ENCODE measurements at regions not wholly inside any gene's neighbourhood (a gene's known extent, or its start where the extent isn't known, plus 50 kb on each side); places are given as distances from the start of the nearest gene placed in this dataset.
A peak's percentile ranks its signal among the peaks of the same experiment; 100 is the strongest.

- no peaks in the 10 kb centered on the region for H3K27me3 Mint-ChIP-seq (ENCODE audit: unreplicated experiment)
- H3K36me3 Mint-ChIP-seq (ENCODE audit: unreplicated experiment) = peaks cover 3% of the 10 kb centered on the region
- TF ChIP-seq CTCF (IDR thresholded peaks at IDR 0.05) = no peak
- peak overlapping the region; percentile 93 for H3K27ac Mint-ChIP-seq (ENCODE audit: unreplicated experiment)
- H3K4me1 Mint-ChIP-seq (ENCODE audit: unreplicated experiment) = peaks cover 83% of the 10 kb centered on the region
- H3K9me3 Mint-ChIP-seq (ENCODE audit: unreplicated experiment) = no peaks in the 10 kb centered on the region
- H3K4me3 Mint-ChIP-seq (ENCODE audit: unreplicated experiment) = no peak overlapping the region
- no peak for DNase-seq (ENCODE audit: extremely low spot score, unreplicated experiment)
Measured at GRCh38 chr6:113011801-113012200, 664.7 kb downstream of the RFPL4B start.

GRCh38 chr6:113015249-113015648 is 668.1 kb downstream of the RFPL4B start:
- no peak for TF ChIP-seq CTCF (IDR thresholded peaks at IDR 0.05)
- Mint-ChIP-seq H3K36me3 (ENCODE audit: unreplicated experiment) (no peaks in the 10 kb centered on the region), H3K27ac (ENCODE audit: unreplicated experiment) (peak overlapping the region; percentile 70), H3K4me3 (ENCODE audit: unreplicated experiment) (no peak overlapping the region), H3K27me3 (ENCODE audit: unreplicated experiment) (no peaks in the 10 kb centered on the region), H3K9me3 (ENCODE audit: unreplicated experiment) (no peaks in the 10 kb centered on the region), H3K4me1 (ENCODE audit: unreplicated experiment) (peaks cover 80% of the 10 kb centered on the region)
- DNase-seq (ENCODE audit: extremely low spot score, unreplicated experiment) = no peak

DNA sequence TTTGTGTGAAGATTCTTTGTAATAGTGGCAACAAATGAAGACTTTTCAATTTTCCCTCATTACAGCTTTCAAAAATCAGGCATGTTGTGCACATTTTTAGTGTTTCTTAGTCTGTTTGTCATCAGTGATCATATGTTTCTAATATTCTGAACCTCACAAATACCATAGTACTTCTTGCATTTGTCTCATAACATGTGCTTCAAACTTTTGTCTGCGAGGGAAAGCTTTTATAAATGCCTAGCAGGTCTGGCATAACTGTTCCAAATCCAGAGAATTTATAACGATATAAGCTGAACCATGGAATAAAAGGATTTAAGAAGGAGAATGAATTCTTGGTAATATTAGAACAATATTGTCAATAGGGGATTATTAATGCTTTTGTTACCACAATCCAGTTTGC is 670.2 kb downstream of the RFPL4B start:
- Mint-ChIP-seq H3K4me3 (ENCODE audit: unreplicated experiment) (no peak overlapping the region), H3K4me1 (ENCODE audit: unreplicated experiment) (peaks cover 62% of the 10 kb centered on the region), H3K27ac (ENCODE audit: unreplicated experiment) (peak overlapping the region; percentile 35), H3K36me3 (ENCODE audit: unreplicated experiment) (peaks cover 7% of the 10 kb centered on the region), H3K9me3 (ENCODE audit: unreplicated experiment) (peaks cover 7% of the 10 kb centered on the region), H3K27me3 (ENCODE audit: unreplicated experiment) (no peaks in the 10 kb centered on the region)
- no peak for DNase-seq (ENCODE audit: extremely low spot score, unreplicated experiment)
- TF ChIP-seq CTCF (IDR thresholded peaks at IDR 0.05) = no peak

- H3K27ac Mint-ChIP-seq (ENCODE audit: unreplicated experiment) = peak overlapping the region; percentile 90
- peaks cover 7% of the 10 kb centered on the region for H3K9me3 Mint-ChIP-seq (ENCODE audit: unreplicated experiment)
- H3K36me3 Mint-ChIP-seq (ENCODE audit: unreplicated experiment) = peaks cover 7% of the 10 kb centered on the region
- peaks cover 54% of the 10 kb centered on the region for H3K4me1 Mint-ChIP-seq (ENCODE audit: unreplicated experiment)
- H3K27me3 Mint-ChIP-seq (ENCODE audit: unreplicated experiment) = no peaks in the 10 kb centered on the region
- DNase-seq (ENCODE audit: extremely low spot score, unreplicated experiment) = no peak
- no peak for TF ChIP-seq CTCF (IDR thresholded peaks at IDR 0.05)
- H3K4me3 Mint-ChIP-seq (ENCODE audit: unreplicated experiment) = no peak overlapping the region
Measured at GRCh38 chr6:113018351-113019151, 671.4 kb downstream of the RFPL4B start.

- DNase-seq (ENCODE audit: extremely low spot score, unreplicated experiment) = no peak
- TF ChIP-seq CTCF (IDR thresholded peaks at IDR 0.05) = no peak
- Mint-ChIP-seq H3K36me3 (ENCODE audit: unreplicated experiment) (peaks cover 7% of the 10 kb centered on the region), H3K9me3 (ENCODE audit: unreplicated experiment) (peaks cover 7% of the 10 kb centered on the region), H3K27me3 (ENCODE audit: unreplicated experiment) (no peaks in the 10 kb centered on the region), H3K4me3 (ENCODE audit: unreplicated experiment) (no peak overlapping the region), H3K4me1 (ENCODE audit: unreplicated experiment) (peaks cover 51% of the 10 kb centered on the region), H3K27ac (ENCODE audit: unreplicated experiment) (peak overlapping the region; percentile 90)
Measured at GRCh38 chr6:113019176-113019575, 672.0 kb downstream of the RFPL4B start.

Measured in osteocyte (in vitro differentiated cells).